ENCODE measurements at regions not wholly inside any gene's neighbourhood (a gene's known extent, or its start where the extent isn't known, plus 50 kb on each side); places are given as distances from the start of the nearest gene placed in this dataset.

- Mint-ChIP-seq H3K4me3 (no peak overlapping the region), H3K9me3 (ENCODE audit: insufficient read depth) (no peaks in the 10 kb centered on the region), H3K27ac (no peak overlapping the region), H3K27me3 (ENCODE audit: low read depth) (no peaks in the 10 kb centered on the region), H3K36me3 (ENCODE audit: low read depth) (no peaks in the 10 kb centered on the region), H3K4me1 (ENCODE audit: low read depth) (no peaks in the 10 kb centered on the region)
- ATAC-seq, result no peak
- ChIA-PET POLR2A (no interaction called here), CTCF (no interaction called here)
- DNase-seq, result no peak
Measured at GRCh38 chr9:119758241-119758640, 389.0 kb upstream of the BRINP1 start.

DNA sequence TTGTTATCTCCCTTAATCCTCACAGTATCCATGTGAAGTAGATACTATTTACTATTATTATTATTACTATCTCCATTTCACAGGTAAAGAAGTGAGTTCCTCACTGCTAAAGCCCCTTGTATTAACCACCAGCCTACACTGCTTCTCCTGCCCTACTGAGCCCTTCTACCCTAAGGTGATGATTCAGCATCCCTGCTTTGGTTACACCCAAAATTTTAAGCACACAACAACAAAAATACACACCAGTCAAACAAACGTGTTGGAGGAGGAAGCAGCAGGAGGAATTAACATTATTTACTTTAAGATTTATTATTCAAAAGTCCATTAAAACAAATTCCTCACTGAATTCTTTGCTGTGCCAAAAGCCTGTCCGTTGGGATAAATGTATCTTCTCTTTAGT lies 370.2 kb upstream of the BRINP1 start:
- ATAC-seq (no peak), DNase-seq (no peak)
- no peaks in the 10 kb centered on the region for H3K36me3 Mint-ChIP-seq (ENCODE audit: low read depth)
- no peaks in the 10 kb centered on the region for H3K4me1 Mint-ChIP-seq (ENCODE audit: low read depth)
- CTCF ChIA-PET, result no interaction called here
- H3K4me3 Mint-ChIP-seq, result no peak overlapping the region
- H3K27ac Mint-ChIP-seq, result no peak overlapping the region
- H3K9me3 Mint-ChIP-seq (ENCODE audit: insufficient read depth), result peaks cover 11% of the 10 kb centered on the region
- POLR2A ChIA-PET, result no interaction called here
- H3K27me3 Mint-ChIP-seq (ENCODE audit: low read depth), result no peaks in the 10 kb centered on the region

DNA sequence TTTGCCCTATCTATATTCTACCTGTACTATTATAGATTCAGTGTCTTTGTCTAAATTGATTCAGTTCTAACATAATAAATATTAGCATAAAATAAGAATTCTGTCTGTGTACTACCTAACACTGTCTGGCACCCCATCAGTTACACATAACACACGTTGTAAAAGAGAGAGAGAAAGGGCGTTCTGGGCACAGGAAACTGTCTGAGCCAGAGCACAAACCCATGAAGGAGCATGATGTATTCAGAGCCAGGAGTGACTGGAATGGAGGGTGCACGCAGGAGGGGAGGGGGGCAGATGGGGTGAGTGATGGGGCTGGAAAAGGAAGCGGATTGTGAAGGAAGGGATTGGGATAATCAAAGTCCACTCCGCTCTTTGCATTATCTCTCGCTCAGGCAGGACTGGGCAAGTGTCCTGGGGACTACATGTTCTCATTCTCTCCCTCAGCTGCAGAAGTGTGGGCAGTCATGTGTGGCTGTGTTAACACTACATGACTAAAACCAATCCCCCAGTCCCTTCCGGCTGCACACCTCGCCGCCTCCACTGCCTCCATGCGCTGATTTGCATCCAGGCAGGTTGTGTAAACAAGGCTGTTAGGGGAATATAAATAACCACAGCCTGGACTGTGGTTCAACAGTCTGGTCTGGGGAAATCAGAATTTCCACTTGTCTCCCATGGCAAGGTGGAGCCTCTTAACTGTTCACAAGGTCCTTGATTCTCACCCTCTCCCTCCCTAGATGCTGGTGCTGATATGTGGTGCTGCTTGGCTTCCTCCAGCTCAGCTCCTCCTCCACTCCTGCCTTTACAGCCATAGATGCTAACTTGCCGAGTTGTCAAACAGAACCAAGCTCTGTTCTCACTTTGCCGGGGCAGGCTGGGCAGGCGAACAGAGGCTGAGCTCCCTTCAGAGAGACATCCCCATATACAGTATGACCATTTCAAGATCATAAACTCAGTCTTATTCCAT lies 367.5 kb upstream of the BRINP1 start:
- ChIA-PET POLR2A (no interaction called here), CTCF (no interaction called here)
- no peak overlapping the region for H3K4me3 Mint-ChIP-seq

DNA sequence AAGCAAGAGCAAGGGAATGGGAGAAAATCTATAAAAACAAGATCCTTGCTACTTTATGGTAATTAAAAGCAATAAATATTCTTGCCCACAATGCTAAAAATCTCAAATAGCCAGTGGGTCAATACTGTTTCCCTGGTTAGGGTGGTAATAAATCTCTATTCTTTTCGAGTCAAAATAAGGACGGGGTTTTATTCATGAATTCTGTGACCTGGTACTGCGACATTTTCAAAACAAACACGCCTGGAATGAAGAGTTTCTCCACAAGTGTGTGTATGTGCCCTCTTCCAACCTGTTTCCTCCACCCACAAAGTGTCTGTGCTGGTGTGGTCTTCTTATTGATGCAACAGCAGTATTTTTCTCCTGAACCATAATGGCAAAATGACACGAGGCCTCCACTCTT lies 358.8 kb upstream of the BRINP1 start:
- no peaks in the 10 kb centered on the region for H3K27me3 Mint-ChIP-seq (ENCODE audit: low read depth)
- H3K36me3 Mint-ChIP-seq (ENCODE audit: low read depth), result no peaks in the 10 kb centered on the region
- POLR2A ChIA-PET, result no interaction called here

More for the DNA sequence above, 367.5 kb upstream of the BRINP1 start:
- Mint-ChIP-seq H3K27ac (no peak overlapping the region), H3K9me3 (ENCODE audit: insufficient read depth) (peaks cover 5% of the 10 kb centered on the region), H3K36me3 (ENCODE audit: low read depth) (no peaks in the 10 kb centered on the region), H3K27me3 (ENCODE audit: low read depth) (no peaks in the 10 kb centered on the region), H3K4me1 (ENCODE audit: low read depth) (no peaks in the 10 kb centered on the region)
- no peak for ATAC-seq
- DNase-seq, result no peak

DNA sequence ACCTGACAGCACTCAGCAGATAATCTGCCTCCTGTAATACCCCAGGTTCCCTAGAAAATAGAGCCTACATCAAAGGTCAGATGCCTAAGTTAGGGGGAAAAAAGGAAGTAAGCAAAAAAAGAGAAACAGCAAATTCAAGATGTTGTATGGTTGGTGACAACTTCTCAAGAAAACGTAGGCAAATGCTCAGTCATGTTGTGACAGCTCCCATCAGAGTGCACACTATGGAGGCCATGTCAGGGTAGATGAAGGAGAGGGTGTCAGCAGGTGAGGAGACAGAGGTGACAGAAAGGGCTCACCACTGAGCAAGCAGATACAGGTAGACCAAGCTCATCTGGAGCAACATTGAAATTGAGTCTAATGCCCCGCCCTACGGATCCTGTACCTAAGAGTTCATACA lies 356.8 kb upstream of the BRINP1 start:
- no peaks in the 10 kb centered on the region for H3K27me3 Mint-ChIP-seq (ENCODE audit: low read depth)
- no peak for DNase-seq
- no peak overlapping the region for H3K4me3 Mint-ChIP-seq
- no peaks in the 10 kb centered on the region for H3K4me1 Mint-ChIP-seq (ENCODE audit: low read depth)
- POLR2A ChIA-PET, result no interaction called here
- no peaks in the 10 kb centered on the region for H3K9me3 Mint-ChIP-seq (ENCODE audit: insufficient read depth)
- H3K36me3 Mint-ChIP-seq (ENCODE audit: low read depth), result no peaks in the 10 kb centered on the region
- no peak for ATAC-seq
- no peak overlapping the region for H3K27ac Mint-ChIP-seq
- CTCF ChIA-PET, result no interaction called here

More for the DNA sequence above, 358.8 kb upstream of the BRINP1 start:
- no peaks in the 10 kb centered on the region for H3K4me1 Mint-ChIP-seq (ENCODE audit: low read depth)
- no peak overlapping the region for H3K4me3 Mint-ChIP-seq
- H3K27ac Mint-ChIP-seq, result no peak overlapping the region
- no peak for DNase-seq
- ATAC-seq, result no peak
- CTCF ChIA-PET, result no interaction called here
- H3K9me3 Mint-ChIP-seq (ENCODE audit: insufficient read depth), result no peaks in the 10 kb centered on the region

GRCh38 chr9:119722384-119722783 lies 353.1 kb upstream of the BRINP1 start:
- Mint-ChIP-seq H3K4me1 (ENCODE audit: low read depth) (no peaks in the 10 kb centered on the region), H3K27ac (no peak overlapping the region), H3K27me3 (ENCODE audit: low read depth) (no peaks in the 10 kb centered on the region), H3K36me3 (ENCODE audit: low read depth) (no peaks in the 10 kb centered on the region), H3K9me3 (ENCODE audit: insufficient read depth) (no peaks in the 10 kb centered on the region), H3K4me3 (no peak overlapping the region)
- ChIA-PET CTCF (no interaction called here), POLR2A (no interaction called here)
- DNase-seq (no peak), ATAC-seq (no peak)

- CTCF ChIA-PET, result no interaction called here
- DNase-seq (no peak), ATAC-seq (no peak)
- Mint-ChIP-seq H3K9me3 (ENCODE audit: insufficient read depth) (no peaks in the 10 kb centered on the region), H3K4me1 (ENCODE audit: low read depth) (no peaks in the 10 kb centered on the region), H3K27ac (no peak overlapping the region), H3K36me3 (ENCODE audit: low read depth) (no peaks in the 10 kb centered on the region), H3K4me3 (no peak overlapping the region), H3K27me3 (ENCODE audit: low read depth) (no peaks in the 10 kb centered on the region)
- POLR2A ChIA-PET, result no interaction called here
Measured at GRCh38 chr9:119712325-119712724, 343.1 kb upstream of the BRINP1 start.

DNA sequence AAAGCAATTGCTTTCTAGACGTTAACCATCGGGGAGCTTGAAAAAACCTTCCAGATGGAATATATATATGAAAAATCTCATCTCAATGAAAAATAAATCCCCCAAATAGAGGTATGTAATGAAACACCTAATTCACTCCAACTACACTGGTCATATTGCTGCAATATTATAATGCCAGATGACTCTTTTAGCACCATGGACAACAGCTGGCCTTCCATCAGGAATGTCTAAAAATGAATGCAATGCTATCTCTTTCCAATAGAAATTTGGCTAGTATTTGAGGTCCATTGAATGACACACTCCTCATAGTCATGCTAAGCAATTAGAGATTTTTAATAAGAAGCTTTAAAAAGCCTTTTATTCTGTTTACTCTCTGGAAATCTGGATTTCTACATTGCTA lies 340.2 kb upstream of the BRINP1 start:
- no peaks in the 10 kb centered on the region for H3K4me1 Mint-ChIP-seq (ENCODE audit: low read depth)
- ChIA-PET CTCF (no interaction called here), POLR2A (no interaction called here)
- H3K27ac Mint-ChIP-seq, result no peak overlapping the region
- H3K9me3 Mint-ChIP-seq (ENCODE audit: insufficient read depth), result no peaks in the 10 kb centered on the region
- ATAC-seq (no peak), DNase-seq (no peak)
- H3K27me3 Mint-ChIP-seq (ENCODE audit: low read depth), result no peaks in the 10 kb centered on the region
- no peak overlapping the region for H3K4me3 Mint-ChIP-seq
- no peaks in the 10 kb centered on the region for H3K36me3 Mint-ChIP-seq (ENCODE audit: low read depth)

DNA sequence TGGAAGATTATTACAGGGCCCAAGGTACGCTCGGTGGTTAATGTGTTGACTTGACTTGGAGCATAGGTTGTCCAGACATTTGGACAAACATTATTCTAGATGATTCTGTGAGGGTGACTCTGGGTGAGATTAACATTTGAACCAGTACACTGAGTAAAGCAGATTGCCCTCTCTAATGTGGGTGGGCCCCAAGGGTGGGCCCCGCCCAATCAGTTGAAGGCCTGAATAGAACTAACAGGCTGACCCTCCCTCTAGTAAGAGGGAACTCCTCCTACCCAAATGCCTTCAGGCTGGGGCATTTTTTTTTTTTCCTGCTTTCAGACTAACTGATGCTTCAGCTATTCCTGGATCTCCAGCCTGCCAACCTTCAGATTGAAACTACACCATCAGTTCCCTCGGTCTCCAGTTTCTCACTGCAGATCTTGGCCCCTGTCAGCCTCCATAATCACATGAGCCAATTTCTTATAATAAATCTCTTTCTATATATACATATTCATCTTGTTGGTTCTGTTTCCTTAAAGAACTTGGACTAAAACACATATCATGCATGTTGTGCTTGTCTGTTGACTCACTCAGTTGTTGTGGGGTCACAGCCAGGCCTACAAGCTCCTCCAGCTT lies 338.1 kb upstream of the BRINP1 start:
- CTCF ChIA-PET, result no interaction called here
- DNase-seq (no peak), ATAC-seq (no peak)
- H3K36me3 Mint-ChIP-seq (ENCODE audit: low read depth), result no peaks in the 10 kb centered on the region
- POLR2A ChIA-PET, result no interaction called here
- no peak overlapping the region for H3K27ac Mint-ChIP-seq
- H3K4me3 Mint-ChIP-seq, result no peak overlapping the region
- H3K27me3 Mint-ChIP-seq (ENCODE audit: low read depth), result no peaks in the 10 kb centered on the region
- H3K9me3 Mint-ChIP-seq (ENCODE audit: insufficient read depth), result no peaks in the 10 kb centered on the region
- H3K4me1 Mint-ChIP-seq (ENCODE audit: low read depth), result no peaks in the 10 kb centered on the region

DNA sequence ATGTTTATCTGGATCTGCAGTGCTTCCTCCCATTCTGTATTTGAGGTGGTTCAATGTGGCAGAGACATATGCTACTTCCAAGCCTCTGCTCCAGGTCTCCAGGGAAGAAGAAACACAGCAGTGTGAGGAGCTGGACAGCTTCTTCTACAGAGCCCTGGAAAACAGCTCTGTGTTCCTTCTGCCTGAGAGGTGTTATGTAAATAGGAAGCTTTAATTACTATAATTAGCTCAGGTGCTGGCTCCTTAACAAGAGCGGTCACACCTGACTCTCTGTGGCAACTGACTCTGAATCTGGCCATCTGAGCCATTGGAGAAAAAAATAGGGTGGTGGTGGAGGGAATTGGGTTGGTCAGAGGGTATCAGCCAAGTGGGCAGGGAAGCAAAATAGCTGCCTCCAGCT lies 332.4 kb upstream of the BRINP1 start:
- Mint-ChIP-seq H3K4me3 (no peak overlapping the region), H3K27ac (no peak overlapping the region), H3K4me1 (ENCODE audit: low read depth) (no peaks in the 10 kb centered on the region), H3K27me3 (ENCODE audit: low read depth) (no peaks in the 10 kb centered on the region), H3K36me3 (ENCODE audit: low read depth) (no peaks in the 10 kb centered on the region), H3K9me3 (ENCODE audit: insufficient read depth) (no peaks in the 10 kb centered on the region)
- no peak for DNase-seq
- CTCF ChIA-PET, result no interaction called here
- POLR2A ChIA-PET, result no interaction called here
- ATAC-seq, result no peak

GRCh38 chr9:119698535-119698934 lies 329.3 kb upstream of the BRINP1 start:
- POLR2A ChIA-PET, result no interaction called here
- H3K36me3 Mint-ChIP-seq (ENCODE audit: low read depth), result no peaks in the 10 kb centered on the region
- no peak overlapping the region for H3K4me3 Mint-ChIP-seq
- no peaks in the 10 kb centered on the region for H3K9me3 Mint-ChIP-seq (ENCODE audit: insufficient read depth)
- H3K27ac Mint-ChIP-seq, result no peak overlapping the region
- DNase-seq (no peak), ATAC-seq (no peak)
- CTCF ChIA-PET, result no interaction called here
- no peaks in the 10 kb centered on the region for H3K4me1 Mint-ChIP-seq (ENCODE audit: low read depth)
- no peaks in the 10 kb centered on the region for H3K27me3 Mint-ChIP-seq (ENCODE audit: low read depth)

- Mint-ChIP-seq H3K36me3 (ENCODE audit: low read depth) (no peaks in the 10 kb centered on the region), H3K9me3 (ENCODE audit: insufficient read depth) (no peaks in the 10 kb centered on the region), H3K27ac (no peak overlapping the region), H3K4me3 (no peak overlapping the region), H3K27me3 (ENCODE audit: low read depth) (no peaks in the 10 kb centered on the region), H3K4me1 (ENCODE audit: low read depth) (no peaks in the 10 kb centered on the region)
- ChIA-PET POLR2A (no interaction called here), CTCF (no interaction called here)
- ATAC-seq, result no peak
- no peak for DNase-seq
Measured at GRCh38 chr9:119697996-119698395, 328.8 kb upstream of the BRINP1 start.

GRCh38 chr9:119689879-119690278 lies 320.6 kb upstream of the BRINP1 start:
- Mint-ChIP-seq H3K9me3 (ENCODE audit: insufficient read depth) (no peaks in the 10 kb centered on the region), H3K27ac (no peak overlapping the region), H3K4me3 (no peak overlapping the region), H3K27me3 (ENCODE audit: low read depth) (no peaks in the 10 kb centered on the region), H3K36me3 (ENCODE audit: low read depth) (no peaks in the 10 kb centered on the region), H3K4me1 (ENCODE audit: low read depth) (no peaks in the 10 kb centered on the region)
- no peak for ATAC-seq
- DNase-seq, result no peak
- CTCF ChIA-PET, result no interaction called here
- POLR2A ChIA-PET, result no interaction called here

All from activated CD8-positive, alpha-beta T cell treated with anti-CD3 and anti-CD28 coated beads, Interleukin-2, amount 10 ng/mL, durations not matched to agents 7 days and 5 days (primary cell).